ENCODE measurements at regions not wholly inside any gene's neighbourhood (a gene's known extent, or its start where the extent isn't known, plus 50 kb on each side); places are given as distances from the start of the nearest gene placed in this dataset.

DNA sequence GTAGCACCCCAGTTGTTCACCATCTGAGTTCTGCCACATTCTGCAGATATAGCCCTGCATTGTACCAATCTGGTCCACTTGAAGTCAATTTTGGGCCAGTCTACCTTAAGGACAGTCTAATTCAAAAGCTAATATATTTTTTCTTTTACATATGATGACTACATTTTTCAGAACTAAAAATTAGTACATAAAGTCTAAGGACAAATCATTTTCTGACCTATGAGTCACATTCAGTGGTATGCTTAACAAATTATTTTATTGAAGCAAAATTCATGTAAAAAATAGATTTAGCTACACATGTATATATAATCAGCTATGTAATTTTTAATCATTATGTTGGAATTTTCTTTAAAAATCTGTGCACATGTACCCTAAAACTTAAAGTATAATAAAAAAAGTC is 52.1 kb upstream of the IL12A start:
- ATAC-seq: no peak
- no peak overlapping the region for H3K4me3 Mint-ChIP-seq
- peaks cover 0 to under 1% of the 10 kb centered on the region in 2 donors for H3K27me3 Mint-ChIP-seq
- peaks cover 11% of the 10 kb centered on the region for H3K36me3 Mint-ChIP-seq
- H3K9me3 Mint-ChIP-seq: peaks cover 7% of the 10 kb centered on the region
- no peak for DNase-seq (ENCODE audit: low spot score)
- no peak overlapping the region for H3K27ac Mint-ChIP-seq
- peaks cover 0 to under 1% of the 10 kb centered on the region in 2 donors for H3K4me1 Mint-ChIP-seq (ENCODE audit: low read depth in 2 of 2)

DNA sequence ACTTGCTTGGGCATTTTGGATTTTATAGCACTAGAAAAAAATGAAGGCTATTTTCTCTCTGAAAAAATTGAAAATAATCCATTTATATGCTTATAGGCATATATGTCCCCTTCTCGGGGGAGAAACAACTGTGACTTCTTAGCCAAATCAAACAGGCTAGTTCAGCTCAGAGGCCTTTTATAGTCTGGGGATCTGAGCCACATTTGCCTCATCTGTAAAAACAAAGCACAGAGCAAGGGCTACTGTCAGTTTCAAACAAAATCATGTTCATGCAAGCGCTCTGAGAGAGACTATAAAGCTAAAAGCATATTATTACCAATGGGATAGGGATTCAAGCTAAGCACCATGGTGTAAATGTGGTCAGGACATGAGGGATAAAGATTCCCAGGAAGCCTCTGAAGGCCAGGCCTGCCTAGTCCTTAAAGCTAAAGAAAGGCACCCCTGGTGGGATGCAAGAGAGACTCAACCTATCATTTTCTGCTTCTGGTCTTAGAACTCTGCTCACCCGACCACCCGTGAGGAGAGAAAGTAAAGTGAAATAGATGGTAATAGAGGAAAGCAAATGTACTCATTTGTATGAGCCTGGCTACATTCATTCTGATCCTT is 51.0 kb upstream of the IL12A start:
- H3K36me3 Mint-ChIP-seq: peaks cover 11% of the 10 kb centered on the region
- H3K27me3 Mint-ChIP-seq: peaks cover 0 to 4% of the 10 kb centered on the region in 2 donors

GRCh38 chr3:159938714-159939113 is 49.9 kb upstream of the IL12A start:
- DNase-seq (ENCODE audit: low spot score) (no peak), ATAC-seq (no peak)
- peaks cover 4 to 7% of the 10 kb centered on the region in 2 donors for H3K27me3 Mint-ChIP-seq
- H3K27ac Mint-ChIP-seq: no peak overlapping the region
- H3K36me3 Mint-ChIP-seq: peaks cover 11% of the 10 kb centered on the region
- peaks cover 7% of the 10 kb centered on the region for H3K9me3 Mint-ChIP-seq
- H3K4me3 Mint-ChIP-seq: no peak overlapping the region
- H3K4me1 Mint-ChIP-seq (ENCODE audit: low read depth in 2 of 2): peaks cover 0 to 4% of the 10 kb centered on the region in 2 donors

More for the DNA sequence above, 51.0 kb upstream of the IL12A start:
- H3K27ac Mint-ChIP-seq: no peak overlapping the region
- H3K9me3 Mint-ChIP-seq: peaks cover 7% of the 10 kb centered on the region
- ATAC-seq (no peak), DNase-seq (ENCODE audit: low spot score) (no peak)
- no peak overlapping the region for H3K4me3 Mint-ChIP-seq
- H3K4me1 Mint-ChIP-seq (ENCODE audit: low read depth in 2 of 2): peaks cover 0 to 4% of the 10 kb centered on the region in 2 donors
